ENCODE measurements at regions not wholly inside any gene's neighbourhood (a gene's known extent, or its start where the extent isn't known, plus 50 kb on each side); places are given as distances from the start of the nearest gene placed in this dataset.

DNA sequence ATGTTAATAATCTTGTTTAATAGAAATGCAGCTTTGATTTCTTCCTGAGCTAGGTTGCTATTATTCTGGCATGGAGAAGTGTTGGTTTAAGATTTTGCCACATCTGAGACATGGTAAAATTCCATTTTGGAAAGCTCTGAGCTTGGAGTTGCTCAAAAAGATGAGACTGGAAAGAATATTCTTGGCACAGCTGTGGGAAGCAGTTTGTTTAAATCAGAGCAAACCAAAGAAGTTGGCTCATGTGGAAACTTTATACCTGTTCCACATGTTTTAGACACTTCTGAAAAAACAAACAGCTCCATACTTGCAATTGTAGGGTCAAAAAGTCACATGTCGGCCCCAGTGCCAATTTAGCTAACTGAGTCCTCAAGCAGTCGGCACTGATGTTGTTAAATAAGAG, 116.6 kb downstream of the SLC4A3 start (continued):
- TF ChIP-seq, protein P1, sequence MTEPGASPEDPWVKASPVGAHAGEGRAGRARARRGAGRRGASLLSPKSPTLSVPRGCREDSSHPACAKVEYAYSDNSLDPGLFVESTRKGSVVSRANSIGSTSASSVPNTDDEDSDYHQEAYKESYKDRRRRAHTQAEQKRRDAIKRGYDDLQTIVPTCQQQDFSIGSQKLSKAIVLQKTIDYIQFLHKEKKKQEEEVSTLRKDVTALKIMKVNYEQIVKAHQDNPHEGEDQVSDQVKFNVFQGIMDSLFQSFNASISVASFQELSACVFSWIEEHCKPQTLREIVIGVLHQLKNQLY (CRISPR knock-in tag; IDR thresholded peaks at IDR 0.05) = no peak

DNA sequence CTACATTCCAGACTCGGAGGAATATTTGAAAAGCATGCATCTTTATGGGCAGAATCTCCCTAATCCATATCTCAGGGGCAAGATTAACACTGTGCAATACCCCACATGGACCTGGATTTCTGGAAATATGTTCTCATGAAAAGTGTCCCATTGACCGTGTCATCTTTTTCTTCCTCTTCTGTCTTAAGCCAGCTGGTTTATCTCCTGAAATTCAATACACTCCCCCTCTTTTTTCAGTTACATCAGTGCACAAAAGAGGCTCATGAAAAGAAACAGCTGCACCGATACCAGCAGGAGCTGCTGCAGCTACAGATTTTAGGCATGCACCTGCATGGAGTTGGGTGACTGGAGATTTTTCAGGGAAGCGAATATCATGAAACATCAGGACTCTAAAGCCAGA, 117.2 kb downstream of the SLC4A3 start:
- no peak overlapping the region for H3K4me3 Mint-ChIP-seq

More for the DNA sequence above, 117.2 kb downstream of the SLC4A3 start:
- ATAC-seq = no peak
- no peak overlapping the region for H3K27ac Mint-ChIP-seq
- peaks cover 2% of the 10 kb centered on the region for H3K4me1 Mint-ChIP-seq
- H3K27me3 Mint-ChIP-seq (ENCODE audit: low read depth) = no peaks in the 10 kb centered on the region
- 0 out of 2 replicates have a peak, but pooled peaks cover 6% of the 10 kb centered on the region for H3K9me3 Mint-ChIP-seq
- no peak for DNase-seq (ENCODE audit: low spot score)
- ChIA-PET CTCF (interaction anchor here (0.8 to 2.4 kb wide), 4 partner anchors 8 to 253 kb away, joined by 3 to 16 read pairs (median 8); no protein-coding TSS in a partner anchor), POLR2A (interaction anchor here (0.5 kb wide), 1 partner anchor 523 kb away, joined by 3 read pairs; no protein-coding TSS in a partner anchor)
- no peaks in the 10 kb centered on the region for H3K36me3 Mint-ChIP-seq
- TF ChIP-seq NFATC4 (CRISPR knock-in tag; IDR thresholded peaks at IDR 0.05) = no peak
- TF ChIP-seq, protein P2, sequence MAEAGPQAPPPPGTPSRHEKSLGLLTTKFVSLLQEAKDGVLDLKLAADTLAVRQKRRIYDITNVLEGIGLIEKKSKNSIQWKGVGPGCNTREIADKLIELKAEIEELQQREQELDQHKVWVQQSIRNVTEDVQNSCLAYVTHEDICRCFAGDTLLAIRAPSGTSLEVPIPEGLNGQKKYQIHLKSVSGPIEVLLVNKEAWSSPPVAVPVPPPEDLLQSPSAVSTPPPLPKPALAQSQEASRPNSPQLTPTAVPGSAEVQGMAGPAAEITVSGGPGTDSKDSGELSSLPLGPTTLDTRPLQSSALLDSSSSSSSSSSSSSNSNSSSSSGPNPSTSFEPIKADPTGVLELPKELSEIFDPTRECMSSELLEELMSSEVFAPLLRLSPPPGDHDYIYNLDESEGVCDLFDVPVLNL (CRISPR knock-in tag; IDR thresholded peaks at IDR 0.05; ENCODE audit: borderline replicate concordance, low read depth) = no peak
- TF ChIP-seq, protein P3, sequence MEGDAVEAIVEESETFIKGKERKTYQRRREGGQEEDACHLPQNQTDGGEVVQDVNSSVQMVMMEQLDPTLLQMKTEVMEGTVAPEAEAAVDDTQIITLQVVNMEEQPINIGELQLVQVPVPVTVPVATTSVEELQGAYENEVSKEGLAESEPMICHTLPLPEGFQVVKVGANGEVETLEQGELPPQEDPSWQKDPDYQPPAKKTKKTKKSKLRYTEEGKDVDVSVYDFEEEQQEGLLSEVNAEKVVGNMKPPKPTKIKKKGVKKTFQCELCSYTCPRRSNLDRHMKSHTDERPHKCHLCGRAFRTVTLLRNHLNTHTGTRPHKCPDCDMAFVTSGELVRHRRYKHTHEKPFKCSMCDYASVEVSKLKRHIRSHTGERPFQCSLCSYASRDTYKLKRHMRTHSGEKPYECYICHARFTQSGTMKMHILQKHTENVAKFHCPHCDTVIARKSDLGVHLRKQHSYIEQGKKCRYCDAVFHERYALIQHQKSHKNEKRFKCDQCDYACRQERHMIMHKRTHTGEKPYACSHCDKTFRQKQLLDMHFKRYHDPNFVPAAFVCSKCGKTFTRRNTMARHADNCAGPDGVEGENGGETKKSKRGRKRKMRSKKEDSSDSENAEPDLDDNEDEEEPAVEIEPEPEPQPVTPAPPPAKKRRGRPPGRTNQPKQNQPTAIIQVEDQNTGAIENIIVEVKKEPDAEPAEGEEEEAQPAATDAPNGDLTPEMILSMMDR (IDR thresholded peaks at IDR 0.05) = no peak
- TF ChIP-seq, protein P4, sequence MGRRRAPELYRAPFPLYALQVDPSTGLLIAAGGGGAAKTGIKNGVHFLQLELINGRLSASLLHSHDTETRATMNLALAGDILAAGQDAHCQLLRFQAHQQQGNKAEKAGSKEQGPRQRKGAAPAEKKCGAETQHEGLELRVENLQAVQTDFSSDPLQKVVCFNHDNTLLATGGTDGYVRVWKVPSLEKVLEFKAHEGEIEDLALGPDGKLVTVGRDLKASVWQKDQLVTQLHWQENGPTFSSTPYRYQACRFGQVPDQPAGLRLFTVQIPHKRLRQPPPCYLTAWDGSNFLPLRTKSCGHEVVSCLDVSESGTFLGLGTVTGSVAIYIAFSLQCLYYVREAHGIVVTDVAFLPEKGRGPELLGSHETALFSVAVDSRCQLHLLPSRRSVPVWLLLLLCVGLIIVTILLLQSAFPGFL (CRISPR knock-in tag; IDR thresholded peaks at IDR 0.05; ENCODE audit: borderline replicate concordance) = no peak
- TF ChIP-seq, protein P5, sequence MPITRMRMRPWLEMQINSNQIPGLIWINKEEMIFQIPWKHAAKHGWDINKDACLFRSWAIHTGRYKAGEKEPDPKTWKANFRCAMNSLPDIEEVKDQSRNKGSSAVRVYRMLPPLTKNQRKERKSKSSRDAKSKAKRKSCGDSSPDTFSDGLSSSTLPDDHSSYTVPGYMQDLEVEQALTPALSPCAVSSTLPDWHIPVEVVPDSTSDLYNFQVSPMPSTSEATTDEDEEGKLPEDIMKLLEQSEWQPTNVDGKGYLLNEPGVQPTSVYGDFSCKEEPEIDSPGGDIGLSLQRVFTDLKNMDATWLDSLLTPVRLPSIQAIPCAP (CRISPR knock-in tag; IDR thresholded peaks at IDR 0.05) = no peak
- TF ChIP-seq CREB1 (CRISPR knock-in tag; IDR thresholded peaks at IDR 0.05) = no peak
- no peak for TF ChIP-seq ZNF317 (CRISPR knock-in tag; IDR thresholded peaks at IDR 0.05; ENCODE audit: borderline replicate concordance, low read depth)
- TF ChIP-seq RELA (CRISPR knock-in tag; IDR thresholded peaks at IDR 0.05; ENCODE audit: borderline replicate concordance) = no peak
- TF ChIP-seq, protein P6, sequence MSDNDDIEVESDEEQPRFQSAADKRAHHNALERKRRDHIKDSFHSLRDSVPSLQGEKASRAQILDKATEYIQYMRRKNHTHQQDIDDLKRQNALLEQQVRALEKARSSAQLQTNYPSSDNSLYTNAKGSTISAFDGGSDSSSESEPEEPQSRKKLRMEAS (CRISPR knock-in tag; IDR thresholded peaks at IDR 0.05) = no peak
- TF ChIP-seq, protein P7, sequence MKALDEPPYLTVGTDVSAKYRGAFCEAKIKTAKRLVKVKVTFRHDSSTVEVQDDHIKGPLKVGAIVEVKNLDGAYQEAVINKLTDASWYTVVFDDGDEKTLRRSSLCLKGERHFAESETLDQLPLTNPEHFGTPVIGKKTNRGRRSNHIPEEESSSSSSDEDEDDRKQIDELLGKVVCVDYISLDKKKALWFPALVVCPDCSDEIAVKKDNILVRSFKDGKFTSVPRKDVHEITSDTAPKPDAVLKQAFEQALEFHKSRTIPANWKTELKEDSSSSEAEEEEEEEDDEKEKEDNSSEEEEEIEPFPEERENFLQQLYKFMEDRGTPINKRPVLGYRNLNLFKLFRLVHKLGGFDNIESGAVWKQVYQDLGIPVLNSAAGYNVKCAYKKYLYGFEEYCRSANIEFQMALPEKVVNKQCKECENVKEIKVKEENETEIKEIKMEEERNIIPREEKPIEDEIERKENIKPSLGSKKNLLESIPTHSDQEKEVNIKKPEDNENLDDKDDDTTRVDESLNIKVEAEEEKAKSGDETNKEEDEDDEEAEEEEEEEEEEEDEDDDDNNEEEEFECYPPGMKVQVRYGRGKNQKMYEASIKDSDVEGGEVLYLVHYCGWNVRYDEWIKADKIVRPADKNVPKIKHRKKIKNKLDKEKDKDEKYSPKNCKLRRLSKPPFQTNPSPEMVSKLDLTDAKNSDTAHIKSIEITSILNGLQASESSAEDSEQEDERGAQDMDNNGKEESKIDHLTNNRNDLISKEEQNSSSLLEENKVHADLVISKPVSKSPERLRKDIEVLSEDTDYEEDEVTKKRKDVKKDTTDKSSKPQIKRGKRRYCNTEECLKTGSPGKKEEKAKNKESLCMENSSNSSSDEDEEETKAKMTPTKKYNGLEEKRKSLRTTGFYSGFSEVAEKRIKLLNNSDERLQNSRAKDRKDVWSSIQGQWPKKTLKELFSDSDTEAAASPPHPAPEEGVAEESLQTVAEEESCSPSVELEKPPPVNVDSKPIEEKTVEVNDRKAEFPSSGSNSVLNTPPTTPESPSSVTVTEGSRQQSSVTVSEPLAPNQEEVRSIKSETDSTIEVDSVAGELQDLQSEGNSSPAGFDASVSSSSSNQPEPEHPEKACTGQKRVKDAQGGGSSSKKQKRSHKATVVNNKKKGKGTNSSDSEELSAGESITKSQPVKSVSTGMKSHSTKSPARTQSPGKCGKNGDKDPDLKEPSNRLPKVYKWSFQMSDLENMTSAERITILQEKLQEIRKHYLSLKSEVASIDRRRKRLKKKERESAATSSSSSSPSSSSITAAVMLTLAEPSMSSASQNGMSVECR (CRISPR knock-in tag; IDR thresholded peaks at IDR 0.05; ENCODE audit: borderline replicate concordance) = no peak
- no peak for TF ChIP-seq ZNF138 (CRISPR knock-in tag; conservative IDR thresholded peaks at IDR 0.05)
- no peak for TF ChIP-seq JAZF1 (CRISPR knock-in tag; IDR thresholded peaks at IDR 0.05)
- TF ChIP-seq MXD4 (CRISPR knock-in tag; IDR thresholded peaks at IDR 0.05; ENCODE audit: borderline replicate concordance) = no peak
- no peak for TF ChIP-seq SMAD4 (CRISPR knock-in tag; IDR thresholded peaks at IDR 0.05)
- TF ChIP-seq, protein P8, sequence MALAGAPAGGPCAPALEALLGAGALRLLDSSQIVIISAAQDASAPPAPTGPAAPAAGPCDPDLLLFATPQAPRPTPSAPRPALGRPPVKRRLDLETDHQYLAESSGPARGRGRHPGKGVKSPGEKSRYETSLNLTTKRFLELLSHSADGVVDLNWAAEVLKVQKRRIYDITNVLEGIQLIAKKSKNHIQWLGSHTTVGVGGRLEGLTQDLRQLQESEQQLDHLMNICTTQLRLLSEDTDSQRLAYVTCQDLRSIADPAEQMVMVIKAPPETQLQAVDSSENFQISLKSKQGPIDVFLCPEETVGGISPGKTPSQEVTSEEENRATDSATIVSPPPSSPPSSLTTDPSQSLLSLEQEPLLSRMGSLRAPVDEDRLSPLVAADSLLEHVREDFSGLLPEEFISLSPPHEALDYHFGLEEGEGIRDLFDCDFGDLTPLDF (CRISPR knock-in tag; IDR thresholded peaks at IDR 0.05) = no peak

All from WTC11 (cell line).